Prostate gland (tissue), 2 donors: ENCODE measurements at regions not wholly inside any gene's neighbourhood (a gene's known extent, or its start where the extent isn't known, plus 50 kb on each side); places are given as distances from the start of the nearest gene placed in this dataset.

ENCODE experiments used
- DNase-seq: peaks from one replicate; pipeline ENCODE4 v3.0.0-alpha.2; 2019; ENCODE audit warnings: low spot score
- H3K27ac ChIP-seq, 2 donors: fragments of 200-600 bp; sonication (generic); 2 replicates each; pipeline ENCODE4 v1.5.1; 2017 to 2019
- H3K27me3 ChIP-seq: fragments of 200-600 bp; sonication (generic); replicated peaks from 2 replicates; pipeline ENCODE4 v1.5.1; 2019; ENCODE audit not compliant: insufficient read depth
- H3K36me3 ChIP-seq, 2 donors: fragments of 200-600 bp; sonication (generic); 1 replicate in 1 of 2; 2 replicates in 1 of 2; pipeline versions ENCODE4 v1.5.1 to v1.8.1; 2017 to 2019
- H3K4me1 ChIP-seq: fragments of 200-600 bp; sonication (generic); replicated peaks from 2 replicates; pipeline ENCODE4 v1.5.1; 2019
- H3K4me3 ChIP-seq, 2 donors: fragments of 200-600 bp; sonication (generic); 2 replicates each; pipeline ENCODE4 v1.5.1; 2017 to 2019
- H3K9me3 ChIP-seq: fragments of 200-600 bp; sonication (generic); 2 replicates; pipeline ENCODE4 v1.5.1; 2017
- CTCF ChIP-seq, 4 experiments: fragments of 200-600 bp in 2 of 4; fragments of 450-650 bp in 2 of 4; sonication (generic) in 2 of 4; IDR thresholded peaks; 1 replicate in 3 of 4; 2 replicates in 1 of 4; pipeline ENCODE4 v1.5.1; 2016 to 2019; ENCODE audit warnings: antibody characterized with exemption in 4 of 4, mild to moderate bottlenecking in 2 of 4, moderate library complexity in 2 of 4
- POLR2A ChIP-seq: fragments of 450-650 bp; IDR thresholded peaks from one replicate; pipeline ENCODE4 v1.6.1; 2016; ENCODE audit warnings: antibody characterized with exemption, mild to moderate bottlenecking
- POLR2AphosphoS5 ChIP-seq: sonication (generic); formaldehyde crosslinking; IDR thresholded peaks from one replicate; pipeline ENCODE4 v1.6.1; 2017; ENCODE audit warnings: antibody characterized with exemption
- WGBS: methylation state at CpG from one replicate; pipeline ENCODE4 v1.1.5; 2018; 5-methylcytosine and 5-hydroxymethylcytosine counted together
- intact Hi-C: fragments of 100-400 bp; cut with DNase I; formaldehyde crosslinking; loops from one replicate; pipeline ENCODE4 v1.14.2; 2022

- Histone ChIP-seq H3K27ac (no peak overlapping the region), H3K4me3 (no peak overlapping the region), H3K9me3 (no peaks in the 10 kb centered on the region), H3K36me3 (no peaks in the 10 kb centered on the region), H3K27me3 (no peaks in the 10 kb centered on the region), H3K4me1 (no peaks in the 10 kb centered on the region)
- DNase-seq, result no peak
- TF ChIP-seq POLR2AphosphoS5, result no peak
- TF ChIP-seq POLR2A, result no peak
- TF ChIP-seq CTCF (IDR thresholded peaks at IDR 0.05), result no peak
- intact Hi-C loops, result no loop called here
These were observed 567.1 kb downstream of the CSNK1G3 start for GRCh38 chr5:124079062-124079461.

GRCh38 chr5:124074500-124074899 lies 562.5 kb downstream of the CSNK1G3 start:
- H3K4me1 ChIP-seq, result no peaks in the 10 kb centered on the region
- no peaks in the 10 kb centered on the region for H3K36me3 ChIP-seq
- no peak overlapping the region for H3K4me3 ChIP-seq
- no peak for DNase-seq
- no peak overlapping the region for H3K27ac ChIP-seq
- TF ChIP-seq CTCF (IDR thresholded peaks at IDR 0.05) (no peak), POLR2AphosphoS5 (no peak), POLR2A (no peak)
- H3K9me3 ChIP-seq, result no peaks in the 10 kb centered on the region
- H3K27me3 ChIP-seq, result no peaks in the 10 kb centered on the region
- intact Hi-C loops, result no loop called here

- Histone ChIP-seq H3K9me3 (no peaks in the 10 kb centered on the region), H3K27me3 (no peaks in the 10 kb centered on the region), H3K27ac (no peak overlapping the region), H3K36me3 (no peaks in the 10 kb centered on the region), H3K4me1 (no peaks in the 10 kb centered on the region), H3K4me3 (no peak overlapping the region)
- TF ChIP-seq POLR2A, result no peak
- TF ChIP-seq CTCF (IDR thresholded peaks at IDR 0.05), result no peak
- no peak for TF ChIP-seq POLR2AphosphoS5
- no peak for DNase-seq
- intact Hi-C loops, result no loop called here
These were observed 560.6 kb downstream of the CSNK1G3 start for GRCh38 chr5:124072570-124072969.

- no peaks in the 10 kb centered on the region for H3K9me3 ChIP-seq
- intact Hi-C loops, result no loop called here
- DNase-seq, result no peak
- no peaks in the 10 kb centered on the region for H3K27me3 ChIP-seq
- 43% methylated on average over 4 of the region's 4 CpGs for WGBS
- TF ChIP-seq CTCF (IDR thresholded peaks at IDR 0.05) (no peak), POLR2A (no peak), POLR2AphosphoS5 (no peak)
- no peaks in the 10 kb centered on the region for H3K4me1 ChIP-seq
- no peak overlapping the region for H3K4me3 ChIP-seq
- no peaks in the 10 kb centered on the region for H3K36me3 ChIP-seq
- H3K27ac ChIP-seq, result no peak overlapping the region
These were observed 559.1 kb downstream of the CSNK1G3 start for GRCh38 chr5:124071039-124071438.

- Histone ChIP-seq H3K27me3 (no peaks in the 10 kb centered on the region), H3K9me3 (no peaks in the 10 kb centered on the region), H3K4me1 (no peaks in the 10 kb centered on the region), H3K27ac (no peak overlapping the region), H3K36me3 (no peaks in the 10 kb centered on the region), H3K4me3 (no peak overlapping the region)
- TF ChIP-seq POLR2A (no peak), POLR2AphosphoS5 (no peak), CTCF (IDR thresholded peaks at IDR 0.05) (no peak)
- intact Hi-C loops, result no loop called here
- no peak for DNase-seq
- 98% methylated on average over 2 of the region's 2 CpGs for WGBS
These were observed 553.5 kb downstream of the CSNK1G3 start for GRCh38 chr5:124065508-124065907.
